COLO829 (cell line): ENCODE measurements at regions not wholly inside any gene's neighbourhood (a gene's known extent, or its start where the extent isn't known, plus 50 kb on each side); places are given as distances from the start of the nearest gene placed in this dataset.
"Not testable (repeated sequence)": the region's sequence is repeated elsewhere in the genome, so short reads cannot be mapped to it uniquely, and the experiment has no call there.

Experiments
- DNase-seq: peaks from one replicate; pipeline ENCODE4 v3.0.0; 2012; ENCODE audit warnings: low spot score

- peak; percentile 28 for DNase-seq
Observed at GRCh38 chr7:25597946-25598345, 369.7 kb upstream of the NPVF start.

GRCh38 chr7:25598765-25599164, 370.5 kb upstream of the NPVF start:
- no peak for DNase-seq

GRCh38 chr7:25600262-25600920, 372.1 kb upstream of the NPVF start:
- DNase-seq: no peak

GRCh38 chr7:25602730-25603426, 374.6 kb upstream of the NPVF start:
- not testable (repeated sequence) for DNase-seq

GRCh38 chr7:25603427-25603740, 375.1 kb upstream of the NPVF start:
- DNase-seq: not testable (repeated sequence)

GRCh38 chr7:25611196-25611595, 382.9 kb upstream of the NPVF start:
- no peak for DNase-seq

- no peak for DNase-seq
Observed at GRCh38 chr7:25613912-25614311, 385.6 kb upstream of the NPVF start.

GRCh38 chr7:25614415-25614814, 386.1 kb upstream of the NPVF start:
- DNase-seq: no peak

- no peak for DNase-seq
Observed at GRCh38 chr7:25615003-25615402, 386.7 kb upstream of the NPVF start.

GRCh38 chr7:25615593-25615992, 387.3 kb upstream of the NPVF start:
- DNase-seq: no peak

GRCh38 chr7:25617214-25617613, 388.9 kb upstream of the NPVF start:
- no peak for DNase-seq

GRCh38 chr7:25617673-25618072, 389.4 kb upstream of the NPVF start:
- no peak for DNase-seq

GRCh38 chr7:25619381-25619780, 391.1 kb upstream of the NPVF start:
- DNase-seq: no peak

- DNase-seq: no peak
Observed at GRCh38 chr7:25619963-25620799, 391.9 kb upstream of the NPVF start.

- no peak for DNase-seq
Observed at GRCh38 chr7:25621993-25622392, 393.7 kb upstream of the NPVF start.

GRCh38 chr7:25622695-25623094, 394.4 kb upstream of the NPVF start:
- no peak for DNase-seq

- DNase-seq: no peak
Observed at GRCh38 chr7:25624051-25624450, 395.8 kb upstream of the NPVF start.

GRCh38 chr7:25624833-25625232, 396.5 kb upstream of the NPVF start:
- DNase-seq: no peak

GRCh38 chr7:25625306-25625992, 397.2 kb upstream of the NPVF start:
- DNase-seq: no peak

- no peak for DNase-seq
Observed at GRCh38 chr7:25626451-25627131, 398.3 kb upstream of the NPVF start.

GRCh38 chr7:25628446-25628845, 400.2 kb upstream of the NPVF start:
- no peak for DNase-seq

- DNase-seq: peak; percentile 91
Observed at GRCh38 chr7:25632616-25633015, 404.3 kb upstream of the NPVF start.
